ENCODE measurements at regions not wholly inside any gene's neighbourhood (a gene's known extent, or its start where the extent isn't known, plus 50 kb on each side); places are given as distances from the start of the nearest gene placed in this dataset.

DNA sequence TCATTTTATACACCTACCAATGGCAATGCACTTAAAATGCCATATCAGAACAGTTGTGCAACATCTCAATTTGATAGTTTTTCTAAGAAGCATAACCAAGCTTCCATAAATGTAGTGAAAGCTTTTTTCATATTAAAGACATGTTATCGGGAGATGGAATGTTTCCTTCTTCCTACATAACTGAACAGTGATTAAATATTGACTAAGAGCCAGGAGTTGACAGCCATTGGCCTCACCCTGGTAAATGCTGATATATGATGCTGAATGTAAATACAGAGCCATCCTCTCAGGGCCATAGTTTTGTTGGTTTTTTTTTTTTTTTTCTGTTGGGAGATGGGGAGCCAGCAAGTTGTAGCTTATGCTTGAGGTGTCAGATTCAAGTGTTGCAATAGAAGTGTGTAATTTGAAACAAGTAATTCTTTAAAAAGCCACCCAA lies 203.3 kb upstream of the IL12A start:
- Mint-ChIP-seq H3K4me3 (no peak overlapping the region), H3K4me1 (peaks cover 33% of the 10 kb centered on the region), H3K36me3 (ENCODE audit: low read depth) (no peaks in the 10 kb centered on the region), H3K9me3 (no peaks in the 10 kb centered on the region), H3K27ac (no peak overlapping the region), H3K27me3 (ENCODE audit: insufficient read depth) (no peaks in the 10 kb centered on the region)
- Histone ChIP-seq H3K27me3 (ENCODE audit: control insufficient read depth, insufficient read depth, low read length, poor library complexity, severe bottlenecking) (no peaks in the 10 kb centered on the region), H3K27ac (ENCODE audit: low read depth, low read length) (no peak overlapping the region), H3K9ac (ENCODE audit: extremely low read depth, low read length, poor library complexity, severe bottlenecking) (no peak overlapping the region), H3K4me1 (ENCODE audit: control insufficient read depth, insufficient read depth, low read length) (peaks cover 22% of the 10 kb centered on the region), H3K36me3 (ENCODE audit: control insufficient read depth, insufficient read depth, low read length) (no peaks in the 10 kb centered on the region), H3K9me3 (ENCODE audit: control insufficient read depth, low read length) (no peaks in the 10 kb centered on the region), H3K4me3 (ENCODE audit: low read length) (no peak overlapping the region)
- no peak for DNase-seq
- TF ChIP-seq CTCF (conservative IDR thresholded peaks at IDR 0.05): no peak
- 92 to 100% methylated on average over 1 of the region's 1 CpG for WGBS, 2 experiments (ENCODE audit: insufficient coverage in 1 of 2, insufficient read length in 1 of 2)

DNA sequence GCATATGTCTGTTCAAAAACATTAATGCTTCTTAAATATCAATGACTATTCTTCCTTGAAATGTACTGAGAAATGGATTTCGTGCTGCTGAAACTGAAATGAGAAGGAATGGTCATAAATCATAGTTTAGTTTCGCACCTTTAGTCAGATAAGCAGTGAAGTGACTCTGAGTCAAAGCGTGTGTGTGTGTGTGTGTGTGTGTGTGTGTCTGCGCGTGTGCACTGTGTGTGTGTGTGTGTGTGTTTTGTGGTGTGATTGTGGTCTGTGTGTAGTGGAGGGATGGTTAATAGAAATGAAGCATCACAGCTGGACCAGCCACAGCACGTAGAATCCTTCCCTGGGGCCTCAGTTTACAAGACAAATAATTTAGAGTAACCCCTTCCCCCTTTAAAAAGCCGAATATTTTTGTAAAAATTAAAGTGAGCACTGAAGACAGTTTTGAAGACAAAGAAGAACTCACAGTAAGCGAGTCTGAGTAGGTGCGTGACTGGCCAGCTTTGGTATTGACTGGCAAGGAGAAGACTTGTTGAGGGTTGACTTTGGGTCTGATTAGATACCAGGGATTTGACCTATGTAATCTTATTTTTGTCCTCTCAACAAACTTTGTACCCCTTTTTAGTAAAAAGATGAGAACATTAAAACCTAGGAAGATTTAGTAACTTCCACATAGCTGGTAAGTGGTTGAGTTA lies 202.0 kb upstream of the IL12A start:
- no peak overlapping the region for H3K4me3 Mint-ChIP-seq
- H3K9me3 Mint-ChIP-seq: no peaks in the 10 kb centered on the region
- no peaks in the 10 kb centered on the region for H3K27me3 Mint-ChIP-seq (ENCODE audit: insufficient read depth)
- H3K36me3 Mint-ChIP-seq (ENCODE audit: low read depth): no peaks in the 10 kb centered on the region
- 91 to 93% methylated on average over 7 to 9 of the region's 9 CpGs for WGBS, 2 experiments (ENCODE audit: insufficient coverage in 1 of 2, insufficient read length in 1 of 2)
- peaks cover 37% of the 10 kb centered on the region for H3K4me1 Mint-ChIP-seq
- no peaks in the 10 kb centered on the region for H3K27me3 ChIP-seq (ENCODE audit: control insufficient read depth, insufficient read depth, low read length, poor library complexity, severe bottlenecking)
- peaks cover 34% of the 10 kb centered on the region for H3K4me1 ChIP-seq (ENCODE audit: control insufficient read depth, insufficient read depth, low read length)
- no peak overlapping the region for H3K27ac ChIP-seq (ENCODE audit: low read depth, low read length)
- H3K27ac Mint-ChIP-seq: no peak overlapping the region
- H3K9me3 ChIP-seq (ENCODE audit: control insufficient read depth, low read length): no peaks in the 10 kb centered on the region
- H3K4me3 ChIP-seq (ENCODE audit: low read length): no peak overlapping the region
- no peaks in the 10 kb centered on the region for H3K36me3 ChIP-seq (ENCODE audit: control insufficient read depth, insufficient read depth, low read length)
- no peak overlapping the region for H3K9ac ChIP-seq (ENCODE audit: extremely low read depth, low read length, poor library complexity, severe bottlenecking)
- TF ChIP-seq CTCF (conservative IDR thresholded peaks at IDR 0.05): no peak
- DNase-seq: no peak

GRCh38 chr3:159787178-159787574 lies 201.5 kb upstream of the IL12A start:
- Histone ChIP-seq H3K9me3 (ENCODE audit: control insufficient read depth, low read length) (no peaks in the 10 kb centered on the region), H3K36me3 (ENCODE audit: control insufficient read depth, insufficient read depth, low read length) (no peaks in the 10 kb centered on the region), H3K4me3 (ENCODE audit: low read length) (no peak overlapping the region), H3K4me1 (ENCODE audit: control insufficient read depth, insufficient read depth, low read length) (peaks cover 34% of the 10 kb centered on the region), H3K9ac (ENCODE audit: extremely low read depth, low read length, poor library complexity, severe bottlenecking) (no peak overlapping the region), H3K27me3 (ENCODE audit: control insufficient read depth, insufficient read depth, low read length, poor library complexity, severe bottlenecking) (no peaks in the 10 kb centered on the region), H3K27ac (ENCODE audit: low read depth, low read length) (no peak overlapping the region)
- WGBS, 2 experiments (ENCODE audit: insufficient coverage in 1 of 2, insufficient read length in 1 of 2): 60 to 80% methylated on average over 1 to 3 of the region's 4 CpGs
- H3K4me1 Mint-ChIP-seq: peaks cover 37% of the 10 kb centered on the region
- no peaks in the 10 kb centered on the region for H3K27me3 Mint-ChIP-seq (ENCODE audit: insufficient read depth)
- H3K4me3 Mint-ChIP-seq: no peak overlapping the region
- no peak for DNase-seq
- H3K27ac Mint-ChIP-seq: peak overlapping the region; percentile 64
- H3K36me3 Mint-ChIP-seq (ENCODE audit: low read depth): no peaks in the 10 kb centered on the region
- no peaks in the 10 kb centered on the region for H3K9me3 Mint-ChIP-seq
- TF ChIP-seq CTCF (conservative IDR thresholded peaks at IDR 0.05): no peak

Measured in endodermal cell (in vitro differentiated cells).